H1 (cell line): ENCODE measurements at regions not wholly inside any gene's neighbourhood (a gene's known extent, or its start where the extent isn't known, plus 50 kb on each side); places are given as distances from the start of the nearest gene placed in this dataset.

Source experiments
- CTCF ChIA-PET: fragments of 300-600 bp; sonication (Branson Sonifier 250); formaldehyde crosslinking; loops from one replicate; lab custom pipeline; 2021; ENCODE audit not compliant: partially characterized antibody; lab: Charles Lee
- POLR2A ChIA-PET: fragments of 300-600 bp; sonication (Branson Sonifier 250); formaldehyde crosslinking; loops from one replicate; lab custom pipeline; 2021; ENCODE audit warnings: inconsistent platforms; ENCODE audit not compliant: partially characterized antibody; lab: Charles Lee
- DNase-seq, 2 experiments: peaks; one replicate each; pipeline versions ENCODE4 v3.0.0 to v3.0.0-alpha.2; 2010 to 2022; ENCODE audit warnings: low spot score in 2 of 2, low read depth in 1 of 2, mixed read lengths in 1 of 2
- FAIRE-seq: peaks from 2 replicates; lab custom pipeline; 2011; peaks lifted over from hg19 to GRCh38; lab: Jason Lieb, UNC
- H2AFZ ChIP-seq: 2 replicates; pipeline ENCODE4 v1.8.1; 2012; ENCODE audit warnings: low read length, inconsistent platforms
- H2AK5ac ChIP-seq: 2 replicates; pipeline ENCODE4 v1.6.1; 2013; ENCODE audit warnings: low read depth, low read length
- H2BK120ac ChIP-seq: replicated peaks from 2 replicates; pipeline ENCODE3; 2013; ENCODE audit warnings: low read depth, low read length, inconsistent platforms
- H2BK12ac ChIP-seq: 2 replicates; pipeline ENCODE4 v1.6.1; 2013; ENCODE audit warnings: low read depth, low read length
- H2BK15ac ChIP-seq: 2 replicates; pipeline ENCODE4 v1.6.1; 2013; ENCODE audit warnings: low read length
- H2BK20ac ChIP-seq: 2 replicates; pipeline ENCODE4 v1.6.1; 2013; ENCODE audit warnings: low read length
- H2BK5ac ChIP-seq: 2 replicates; pipeline ENCODE4 v1.6.1; 2013; ENCODE audit warnings: low read depth, low read length
- H3K14ac ChIP-seq: 2 replicates; pipeline ENCODE4 v1.6.1; 2013; ENCODE audit warnings: inconsistent platforms; ENCODE audit not compliant: insufficient read length
- H3K18ac ChIP-seq: 2 replicates; pipeline ENCODE4 v1.6.1; 2013; ENCODE audit warnings: low read length; ENCODE audit errors: extremely low read depth
- H3K23ac ChIP-seq: 2 replicates; pipeline ENCODE4 v1.6.1; 2013; ENCODE audit warnings: inconsistent platforms; ENCODE audit not compliant: insufficient read length
- H3K23me2 ChIP-seq: 2 replicates; pipeline ENCODE4 v1.6.1; 2013; ENCODE audit warnings: low read depth, low read length
- H3K27ac ChIP-seq: 2 replicates; pipeline ENCODE4 v1.6.1; 2011; ENCODE audit warnings: low read depth, low read length, inconsistent platforms
- H3K27me3 ChIP-seq, 4 experiments: replicated peaks in 1 of 4; 1 replicate in 1 of 4; 2 replicates in 3 of 4; pipeline versions ENCODE4 v1.6.1 to v1.8.1; 2011 to 2013; ENCODE audit warnings: low read length in 3 of 4, mild to moderate bottlenecking in 3 of 4, inconsistent platforms in 2 of 4, mixed read lengths in 2 of 4, moderate library complexity in 1 of 4; ENCODE audit not compliant: control insufficient read depth in 3 of 4, insufficient read depth in 3 of 4; ENCODE audit errors: extremely low read depth in 1 of 4
- H3K36me3 ChIP-seq, 4 experiments: 2 replicates each; pipeline versions ENCODE4 v1.6.1 to v1.8.1; 2011 to 2013; ENCODE audit warnings: mild to moderate bottlenecking in 4 of 4, low read length in 3 of 4, moderate library complexity in 2 of 4, control low read depth in 1 of 4, inconsistent platforms in 1 of 4; ENCODE audit not compliant: insufficient read depth in 4 of 4, control insufficient read depth in 2 of 4
- H3K4ac ChIP-seq: replicated peaks from 2 replicates; pipeline ENCODE3; 2013; ENCODE audit warnings: low read length, low read depth, mixed read lengths, inconsistent platforms; ENCODE audit not compliant: insufficient read length
- H3K4me1 ChIP-seq, 4 experiments: replicated peaks in 1 of 4; 1 replicate in 1 of 4; 2 replicates in 3 of 4; pipeline versions ENCODE4 v1.6.1 to v1.8.1; 2011 to 2013; ENCODE audit warnings: low read length in 3 of 4, inconsistent platforms in 2 of 4, mixed read lengths in 1 of 4; ENCODE audit not compliant: insufficient read depth in 4 of 4, control insufficient read depth in 3 of 4
- H3K4me2 ChIP-seq, 2 experiments: 2 replicates each; pipeline versions ENCODE4 v1.6.1 to v1.8.1; 2011 to 2013; ENCODE audit warnings: low read depth in 2 of 2, low read length in 2 of 2, control low read depth in 1 of 2, inconsistent platforms in 1 of 2, mild to moderate bottlenecking in 1 of 2; ENCODE audit not compliant: insufficient read depth in 1 of 2
- H3K4me3 ChIP-seq, 4 experiments: fragments of 200-600, 300-600 bp in 1 of 4; sonication (generic), shearing (Covaris generic), sonication (Bioruptor Twin) in 1 of 4; 2 replicates each; pipeline versions ENCODE4 v1.5.1 to v1.8.1; 2011 to 2016; ENCODE audit warnings: low read length in 4 of 4, low read depth in 3 of 4, control low read depth in 2 of 4, inconsistent platforms in 2 of 4, mild to moderate bottlenecking in 2 of 4, mixed read lengths in 1 of 4, moderate library complexity in 1 of 4; ENCODE audit not compliant: insufficient read depth in 2 of 4; ENCODE audit errors: extremely low read depth in 1 of 4
- H3K56ac ChIP-seq: replicated peaks from 2 replicates; pipeline ENCODE3; 2013; ENCODE audit warnings: low read depth, mild to moderate bottlenecking, mixed read lengths, low read length, inconsistent platforms; ENCODE audit not compliant: insufficient read length
- H3K79me1 ChIP-seq: 2 replicates; pipeline ENCODE4 v1.6.1; 2013; ENCODE audit warnings: low read depth, low read length, control low read depth
- H3K79me2 ChIP-seq, 2 experiments: 2 replicates each; pipeline versions ENCODE4 v1.6.1 to v1.8.1; 2012 to 2013; ENCODE audit warnings: low read length in 2 of 2, mild to moderate bottlenecking in 2 of 2, inconsistent platforms in 1 of 2; ENCODE audit not compliant: insufficient read depth in 2 of 2, control insufficient read depth in 1 of 2
- H3K9ac ChIP-seq, 4 experiments: replicated peaks in 1 of 4; 1 replicate in 1 of 4; 2 replicates in 3 of 4; pipeline versions ENCODE4 v1.6.1 to v1.8.1; 2011 to 2013; ENCODE audit warnings: low read depth in 3 of 4, low read length in 3 of 4, control low read depth in 2 of 4, mild to moderate bottlenecking in 2 of 4, moderate library complexity in 2 of 4, inconsistent platforms in 1 of 4; ENCODE audit errors: extremely low read depth in 1 of 4
- H3K9me3 ChIP-seq, 2 experiments: 2 replicates each; pipeline versions ENCODE4 v1.6.1 to v1.8.1; 2012 to 2013; ENCODE audit warnings: mild to moderate bottlenecking in 2 of 2, moderate library complexity in 2 of 2, control low read depth in 1 of 2, inconsistent platforms in 1 of 2, low read depth in 1 of 2, low read length in 1 of 2, mixed read lengths in 1 of 2; ENCODE audit not compliant: insufficient read depth in 2 of 2
- H4K20me1 ChIP-seq, 2 experiments: replicated peaks in 1 of 2; 2 replicates each; pipeline versions ENCODE3 to v1.8.1; 2011 to 2013; ENCODE audit warnings: inconsistent platforms in 2 of 2, low read length in 2 of 2, mild to moderate bottlenecking in 1 of 2; ENCODE audit not compliant: insufficient read depth in 2 of 2, control insufficient read depth in 1 of 2
- H4K5ac ChIP-seq: 2 replicates; pipeline ENCODE4 v1.6.1; 2013; ENCODE audit warnings: low read length, low read depth, mixed read lengths, inconsistent platforms; ENCODE audit not compliant: insufficient read length
- H4K8ac ChIP-seq: 2 replicates; pipeline ENCODE4 v1.8.0; 2013; ENCODE audit warnings: mild to moderate bottlenecking, moderate library complexity, low read length, inconsistent platforms; ENCODE audit not compliant: insufficient read depth; ENCODE audit errors: extremely low read depth
- H4K91ac ChIP-seq: replicated peaks from 2 replicates; pipeline ENCODE3; 2013; ENCODE audit warnings: low read length, mixed read lengths, inconsistent platforms; ENCODE audit not compliant: insufficient read length
- E2F6 ChIP-seq: IDR thresholded peaks from 2 replicates; pipeline ENCODE4 v1.6.1; 2012; ENCODE audit warnings: inconsistent platforms
- GABPA ChIP-seq: IDR thresholded peaks from 2 replicates; pipeline ENCODE4 v1.6.1; 2011; ENCODE audit warnings: mild to moderate bottlenecking, low read length, moderate library complexity, borderline replicate concordance; ENCODE audit not compliant: insufficient read depth
- NANOG ChIP-seq: IDR thresholded peaks from 2 replicates; pipeline ENCODE4 v1.6.1; 2011; ENCODE audit warnings: low read length, low read depth, mild to moderate bottlenecking, inconsistent platforms; ENCODE audit not compliant: insufficient read depth, poor library complexity, severe bottlenecking
- RXRA ChIP-seq: IDR thresholded peaks from 2 replicates; pipeline ENCODE4 v1.6.1; 2011; ENCODE audit warnings: low read depth, mild to moderate bottlenecking, low read length, moderate library complexity; ENCODE audit not compliant: insufficient read depth
- SP2 ChIP-seq: IDR thresholded peaks from 2 replicates; pipeline ENCODE4 v1.6.1; 2012; ENCODE audit warnings: mild to moderate bottlenecking, low read length, inconsistent platforms
- TCF12 ChIP-seq: IDR thresholded peaks from 2 replicates; pipeline ENCODE4 v1.6.1; 2011; ENCODE audit warnings: low read depth, mild to moderate bottlenecking, low read length
- WGBS, 2 experiments: shearing (Covaris generic) in 1 of 2; methylation state at CpG; one replicate each; pipeline versions ENCODE4 v1.1.6 to v1.1.7; 2013 to 2015; ENCODE audit warnings: low lambda C conversion rate in 2 of 2, mixed read lengths in 2 of 2, inconsistent platforms in 1 of 2, low coverage in 1 of 2, missing lambda C conversion rate in 1 of 2; ENCODE audit not compliant: insufficient replicate concordance in 2 of 2, insufficient coverage in 1 of 2, insufficient read length in 1 of 2; ENCODE audit errors: extremely low coverage in 1 of 2, missing lambda C conversion rate in 1 of 2; 5-methylcytosine and 5-hydroxymethylcytosine counted together

GRCh38 chr5:44888435-44888834 is 79.7 kb downstream of the MRPS30 start:
- no peak overlapping the region for H4K91ac ChIP-seq
- no peak overlapping the region for H4K5ac ChIP-seq
- no peak overlapping the region for H2AK5ac ChIP-seq
- no peak overlapping the region for H3K4me2 ChIP-seq
- H2BK12ac ChIP-seq = no peak overlapping the region
- no peaks in the 10 kb centered on the region for H3K4me1 ChIP-seq
- no peak overlapping the region for H4K8ac ChIP-seq
- DNase-seq (no peak), FAIRE-seq (no peak)
- H3K4ac ChIP-seq = no peak overlapping the region
- POLR2A ChIA-PET = no interaction called here
- no peak overlapping the region for H3K14ac ChIP-seq
- H3K56ac ChIP-seq = no peak overlapping the region
- H3K23me2 ChIP-seq = no peaks in the 10 kb centered on the region; the same call in 1 of the 2 replicates
- no peak overlapping the region for H2BK120ac ChIP-seq
- no peak overlapping the region for H2BK15ac ChIP-seq
- peaks cover 0 to 7% of the 10 kb centered on the region in 2 experiments; a peak in 1 of 4 replicates for H3K9me3 ChIP-seq
- H4K20me1 ChIP-seq = no peaks in the 10 kb centered on the region
- H3K23ac ChIP-seq = no peak overlapping the region
- H2BK5ac ChIP-seq = no peak overlapping the region
- H3K36me3 ChIP-seq = no peaks in the 10 kb centered on the region
- H3K18ac ChIP-seq = no peak overlapping the region
- no peak overlapping the region for H2AFZ ChIP-seq
- 95% methylated on average over 1 of the region's 1 CpG; no CpG with 5 or more reads in 1 of the 2 experiments for WGBS, 2 experiments
- H3K79me1 ChIP-seq = no peaks in the 10 kb centered on the region
- H3K9ac ChIP-seq = no peak overlapping the region
- CTCF ChIA-PET = no interaction called here
- H3K4me3 ChIP-seq = no peak overlapping the region
- H3K27me3 ChIP-seq = no peaks in the 10 kb centered on the region
- no peaks in the 10 kb centered on the region for H3K79me2 ChIP-seq
- H2BK20ac ChIP-seq = no peak overlapping the region
- H3K27ac ChIP-seq = no peak overlapping the region
- TF ChIP-seq SP2 = no peak
- no peak for TF ChIP-seq RXRA
- no peak for TF ChIP-seq GABPA
- no peak for TF ChIP-seq E2F6
- TF ChIP-seq TCF12 = no peak
- TF ChIP-seq NANOG = no peak
